CD14-positive monocyte (primary cell): ENCODE measurements at regions not wholly inside any gene's neighbourhood (a gene's known extent, or its start where the extent isn't known, plus 50 kb on each side); places are given as distances from the start of the nearest gene placed in this dataset.

Experiments
- DNase-seq, 3 donors: peaks; one replicate each; pipeline ENCODE4 v3.0.0-alpha.2; 2011 to 2022
- H2AFZ ChIP-seq: 2 replicates; pipeline ENCODE4 v1.6.0; 2012; ENCODE audit warnings: mild to moderate bottlenecking, low read depth, low read length, inconsistent platforms; ENCODE audit not compliant: insufficient read depth, poor library complexity, severe bottlenecking
- H3K27ac ChIP-seq, 2 donors: 1 replicate in 1 of 2; 2 replicates in 1 of 2; pipeline ENCODE4 v1.5.1; 2012 to 2013; ENCODE audit warnings: low read length in 2 of 2, control low read depth in 1 of 2, inconsistent platforms in 1 of 2, low read depth in 1 of 2, mild to moderate bottlenecking in 1 of 2
- H3K27me3 ChIP-seq, 2 donors: one replicate each; pipeline versions ENCODE4 v1.6.0 to v1.6.1; 2011 to 2013; ENCODE audit warnings: low read length in 2 of 2; ENCODE audit not compliant: control insufficient read depth in 2 of 2, insufficient read depth in 2 of 2
- H3K36me3 ChIP-seq, 2 donors: replicated peaks in 1 of 2; 1 replicate in 1 of 2; 2 replicates in 1 of 2; pipeline versions ENCODE4 v1.5.1 to v1.6.1; 2012 to 2013; ENCODE audit warnings: low read length in 2 of 2, control low read depth in 1 of 2, inconsistent platforms in 1 of 2, mild to moderate bottlenecking in 1 of 2; ENCODE audit not compliant: insufficient read depth in 2 of 2, control insufficient read depth in 1 of 2
- H3K4me1 ChIP-seq, 2 donors: 1 replicate in 1 of 2; 2 replicates in 1 of 2; pipeline versions ENCODE4 v1.5.1 to v1.6.1; 2012 to 2013; ENCODE audit warnings: low read length in 2 of 2, control low read depth in 1 of 2, inconsistent platforms in 1 of 2, mild to moderate bottlenecking in 1 of 2, moderate library complexity in 1 of 2; ENCODE audit not compliant: insufficient read depth in 2 of 2, control insufficient read depth in 1 of 2
- H3K4me2 ChIP-seq: replicated peaks from 2 replicates; pipeline ENCODE3; 2012; ENCODE audit warnings: low read length, moderate library complexity, mild to moderate bottlenecking; ENCODE audit not compliant: poor library complexity, severe bottlenecking; ENCODE audit errors: extremely low read depth
- H3K4me3 ChIP-seq, 3 experiments: fragments of 200-600 bp in 1 of 3; sonication (generic) in 1 of 3; replicated peaks in 1 of 3; 1 replicate in 2 of 3; 2 replicates in 1 of 3; pipeline ENCODE4 v1.5.1; 2011 to 2013; ENCODE audit warnings: low read length in 3 of 3, mild to moderate bottlenecking in 3 of 3, control low read depth in 2 of 3, low read depth in 2 of 3, inconsistent platforms in 1 of 3, moderate library complexity in 1 of 3
- H3K79me2 ChIP-seq: 2 replicates; pipeline ENCODE4 v1.6.0; 2012; ENCODE audit warnings: mild to moderate bottlenecking, control low read depth, inconsistent platforms, low read length, moderate library complexity; ENCODE audit not compliant: insufficient read depth
- H3K9ac ChIP-seq: 2 replicates; pipeline ENCODE4 v1.6.0; 2017; ENCODE audit warnings: low read length, mild to moderate bottlenecking; ENCODE audit not compliant: insufficient read depth, poor library complexity, severe bottlenecking
- H3K9me3 ChIP-seq, 2 donors: replicated peaks in 1 of 2; 1 replicate in 1 of 2; 2 replicates in 1 of 2; pipeline versions ENCODE4 v1.5.1 to v1.6.1; 2012 to 2013; ENCODE audit warnings: low read length in 2 of 2, control low read depth in 1 of 2; ENCODE audit not compliant: control insufficient read depth in 1 of 2, insufficient read depth in 1 of 2
- H4K20me1 ChIP-seq: 2 replicates; pipeline ENCODE4 v1.6.0; 2012; ENCODE audit warnings: mild to moderate bottlenecking, low read length, control low read depth, moderate library complexity; ENCODE audit not compliant: insufficient read depth
- H3K27ac Mint-ChIP-seq, 7 donors: one replicate each; pipeline ENCODE4 v1.8.0; 2020; ENCODE audit warnings: mild to moderate bottlenecking in 7 of 7, mixed read lengths in 7 of 7, moderate library complexity in 6 of 7, inconsistent platforms in 2 of 7
- H3K27me3 Mint-ChIP-seq, 3 donors: one replicate each; pipeline ENCODE4 v1.8.0; 2021 to 2022; ENCODE audit warnings: low read depth in 3 of 3, mild to moderate bottlenecking in 3 of 3, mixed read lengths in 3 of 3, moderate library complexity in 3 of 3, inconsistent platforms in 1 of 3
- H3K36me3 Mint-ChIP-seq, 2 donors: one replicate each; pipeline ENCODE4 v1.8.0; 2020; ENCODE audit warnings: mixed read lengths in 2 of 2, inconsistent platforms in 1 of 2, mild to moderate bottlenecking in 1 of 2
- H3K4me1 Mint-ChIP-seq: one replicate; pipeline ENCODE4 v1.8.0; 2020; ENCODE audit warnings: mild to moderate bottlenecking, mixed read lengths
- H3K4me3 Mint-ChIP-seq, 2 donors: one replicate each; pipeline ENCODE4 v1.8.0; 2020; ENCODE audit warnings: mild to moderate bottlenecking in 2 of 2, mixed read lengths in 2 of 2, moderate library complexity in 1 of 2
- H3K9me3 Mint-ChIP-seq, 7 donors: one replicate each; pipeline ENCODE4 v1.8.0; 2020 to 2022; ENCODE audit warnings: mixed read lengths in 7 of 7, mild to moderate bottlenecking in 6 of 7, moderate library complexity in 6 of 7, inconsistent platforms in 2 of 7
- CTCF ChIP-seq: fragments of 200-600 bp; IDR thresholded peaks from one replicate; pipeline ENCODE4 v1.8.0; 2022; ENCODE audit warnings: antibody characterized with exemption, mild to moderate bottlenecking
- WGBS: methylation state at CpG from one replicate; pipeline ENCODE4 v1.1.5; 2013; ENCODE audit warnings: missing lambda C conversion rate; ENCODE audit not compliant: insufficient coverage; 5-methylcytosine and 5-hydroxymethylcytosine counted together
- intact Hi-C, 2 donors: fragments of 100-400 bp; cut with micrococcal nuclease; formaldehyde crosslinking; loops; one replicate each; pipeline versions ENCODE4 v1.15.0 to v1.15.1; 2023

DNA sequence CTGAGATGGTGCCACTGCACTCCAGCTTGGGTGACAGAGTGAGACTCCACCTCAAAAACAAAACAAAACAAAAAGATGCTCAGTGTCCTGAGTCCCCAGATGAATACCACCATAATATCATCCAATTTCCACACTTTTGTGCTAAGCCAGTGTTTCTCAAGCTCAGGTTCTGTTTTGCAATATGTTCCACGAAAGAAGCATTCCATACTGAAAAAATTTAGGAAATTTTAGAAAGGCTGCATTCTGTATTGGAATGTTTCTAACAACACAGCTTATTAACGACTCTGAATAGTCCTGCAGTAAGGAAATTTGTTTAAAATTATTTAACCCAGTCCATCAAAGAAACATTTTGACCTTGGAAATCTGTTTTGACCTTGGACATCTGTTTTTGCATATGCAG lies 142.4 kb downstream of the EPC1 start:
- peaks cover 0 to 5% (median 4%) of the 10 kb centered on the region in 3 donors for H3K27me3 Mint-ChIP-seq
- Histone ChIP-seq H3K9ac (no peak overlapping the region), H3K9me3 (no peaks in the 10 kb centered on the region), H3K4me2 (no peak overlapping the region), H3K79me2 (no peaks in the 10 kb centered on the region), H3K36me3 (no peaks in the 10 kb centered on the region), H3K4me1 (peaks cover 18 to 21% of the 10 kb centered on the region in 2 donors), H3K27ac (no peak overlapping the region), H3K4me3 (no peak overlapping the region), H4K20me1 (no peaks in the 10 kb centered on the region), H3K27me3 (no peaks in the 10 kb centered on the region), H2AFZ (no peak overlapping the region)
- H3K36me3 Mint-ChIP-seq = no peaks in the 10 kb centered on the region
- H3K4me1 Mint-ChIP-seq = peaks cover 19% of the 10 kb centered on the region
- peaks cover 0 to 11% (median 4%) of the 10 kb centered on the region in 7 donors for H3K9me3 Mint-ChIP-seq
- DNase-seq = no peak
- intact Hi-C loops = loop anchor here in 1 of 2 donors (10.0 kb wide), 1 partner anchor 150 kb away; the partner anchor contains the start of gene KIF5B
- no CpG with 5 or more reads among the region's 2 CpGs for WGBS
- no peak for TF ChIP-seq CTCF
- no peak overlapping the region for H3K4me3 Mint-ChIP-seq
- no peak overlapping the region for H3K27ac Mint-ChIP-seq

- no peak overlapping the region for H3K9ac ChIP-seq
- H3K4me1 ChIP-seq = peaks cover 38 to 47% of the 10 kb centered on the region in 2 donors
- H3K9me3 ChIP-seq = no peaks in the 10 kb centered on the region
- Mint-ChIP-seq H3K36me3 (no peaks in the 10 kb centered on the region), H3K4me3 (peak overlapping the region in 1 of 2 donors; percentile 75), H3K27ac (peak overlapping the region; percentile 69 to 94 (median 84)), H3K4me1 (peaks cover 44% of the 10 kb centered on the region), H3K27me3 (peaks cover 0 to 4% (median 0%) of the 10 kb centered on the region in 3 donors), H3K9me3 (peaks cover 0 to 9% (median 4%) of the 10 kb centered on the region in 7 donors)
- H3K36me3 ChIP-seq = no peaks in the 10 kb centered on the region
- H4K20me1 ChIP-seq = no peaks in the 10 kb centered on the region
- no peaks in the 10 kb centered on the region for H3K27me3 ChIP-seq
- peak overlapping the region; percentile 20 for H3K4me2 ChIP-seq
- peak; percentile 68 to 80 (median 73) for DNase-seq
- no peaks in the 10 kb centered on the region for H3K79me2 ChIP-seq
- H2AFZ ChIP-seq = no peak overlapping the region
- no peak for TF ChIP-seq CTCF
- 0% methylated on average over 1 of the region's 5 CpGs for WGBS
- H3K4me3 ChIP-seq = peak overlapping the region in 1 of 3 experiments; percentile 6
- peak overlapping the region; percentile 6 to 51 for H3K27ac ChIP-seq
- intact Hi-C loops = loop anchor here (10.0 kb wide), 3 partner anchors 135 to 145 kb away; partner anchors contain the start of genes EPC1 (in 1 of the 2) and KIF5B (in 1 of the 2)
Measured at GRCh38 chr10:32199714-32200394, 143.6 kb upstream of the KIF5B start.
